Neuronal stem cell (in vitro differentiated cells): ENCODE measurements at regions not wholly inside any gene's neighbourhood (a gene's known extent, or its start where the extent isn't known, plus 50 kb on each side); places are given as distances from the start of the nearest gene placed in this dataset.

Experiments used
- DNase-seq: peaks from one replicate; pipeline ENCODE4 v3.0.0-alpha.2; 2013; ENCODE audit warnings: low spot score
- H2AFZ ChIP-seq: one replicate; pipeline ENCODE4 v1.6.1; 2013; ENCODE audit warnings: mild to moderate bottlenecking, low read length, inconsistent platforms
- H2AK5ac ChIP-seq: 2 replicates; pipeline ENCODE4 v1.6.1; 2013; ENCODE audit warnings: low read depth, mild to moderate bottlenecking, inconsistent platforms, low read length, moderate library complexity, mixed read lengths
- H2BK120ac ChIP-seq: 2 replicates; pipeline ENCODE4 v1.6.1; 2013; ENCODE audit warnings: low read depth, mild to moderate bottlenecking, inconsistent platforms, low read length, moderate library complexity, mixed read lengths
- H2BK12ac ChIP-seq: one replicate; pipeline ENCODE4 v1.6.1; 2013; ENCODE audit warnings: low read length, inconsistent platforms
- H2BK15ac ChIP-seq: 2 replicates; pipeline ENCODE4 v1.6.1; 2013; ENCODE audit warnings: mild to moderate bottlenecking, low read length, inconsistent platforms, mixed read lengths
- H2BK5ac ChIP-seq: one replicate; pipeline ENCODE4 v1.6.1; 2013; ENCODE audit warnings: inconsistent platforms, mild to moderate bottlenecking, low read length, moderate library complexity
- H3K14ac ChIP-seq: one replicate; pipeline ENCODE4 v1.6.1; 2013; ENCODE audit warnings: low read length, inconsistent platforms
- H3K18ac ChIP-seq: 2 replicates; pipeline ENCODE4 v1.6.1; 2013; ENCODE audit warnings: low read length, inconsistent platforms
- H3K23ac ChIP-seq: 2 replicates; pipeline ENCODE4 v1.6.1; 2013; ENCODE audit warnings: low read depth, mild to moderate bottlenecking, mixed read lengths, low read length, inconsistent platforms; ENCODE audit not compliant: poor library complexity
- H3K27ac ChIP-seq: replicated peaks from 3 replicates; pipeline ENCODE4 v1.5.1; 2013; ENCODE audit warnings: low read length, inconsistent platforms
- H3K27me3 ChIP-seq, 3 experiments: 2 replicates each; pipeline ENCODE4 v1.6.1; 2013; ENCODE audit warnings: low read length in 3 of 3, mild to moderate bottlenecking in 2 of 3, inconsistent platforms in 1 of 3, low read depth in 1 of 3, mixed read lengths in 1 of 3, moderate library complexity in 1 of 3; ENCODE audit not compliant: control insufficient read depth in 3 of 3, insufficient read depth in 3 of 3
- H3K36me3 ChIP-seq, 2 donors: replicated peaks in 1 of 2; 2 replicates each; pipeline ENCODE4 v1.6.1; 2013; ENCODE audit warnings: low read length in 2 of 2; ENCODE audit not compliant: control insufficient read depth in 2 of 2, insufficient read depth in 2 of 2
- H3K4ac ChIP-seq: 2 replicates; pipeline ENCODE4 v1.6.1; 2013; ENCODE audit warnings: inconsistent platforms, mild to moderate bottlenecking, low read length, moderate library complexity
- H3K4me1 ChIP-seq, 2 donors: 1 replicate in 1 of 2; 2 replicates in 1 of 2; pipeline ENCODE4 v1.6.1; 2013; ENCODE audit warnings: low read length in 2 of 2, low read depth in 1 of 2; ENCODE audit not compliant: control insufficient read depth in 2 of 2, insufficient read depth in 1 of 2
- H3K4me2 ChIP-seq: one replicate; pipeline ENCODE4 v1.6.1; 2013; ENCODE audit warnings: mild to moderate bottlenecking, low read length, inconsistent platforms; ENCODE audit not compliant: insufficient read depth, poor library complexity, severe bottlenecking
- H3K4me3 ChIP-seq, 2 donors: 2 replicates each; pipeline ENCODE4 v1.5.1; 2013; ENCODE audit warnings: low read length in 2 of 2, mild to moderate bottlenecking in 2 of 2, inconsistent platforms in 1 of 2, moderate library complexity in 1 of 2
- H3K79me1 ChIP-seq: one replicate; pipeline ENCODE4 v1.6.1; 2013; ENCODE audit warnings: low read depth, mild to moderate bottlenecking, inconsistent platforms, low read length, moderate library complexity
- H3K9ac ChIP-seq: one replicate; pipeline ENCODE4 v1.6.1; 2013; ENCODE audit warnings: mild to moderate bottlenecking, low read depth, low read length, inconsistent platforms; ENCODE audit not compliant: poor library complexity
- H3K9me3 ChIP-seq, 2 donors: replicated peaks in 1 of 2; 2 replicates each; pipeline versions ENCODE3 to v1.6.1; 2013; ENCODE audit warnings: low read length in 2 of 2, mild to moderate bottlenecking in 2 of 2, inconsistent platforms in 1 of 2, low read depth in 1 of 2, mixed read lengths in 1 of 2, moderate library complexity in 1 of 2; ENCODE audit not compliant: control insufficient read depth in 2 of 2, insufficient read depth in 1 of 2
- H4K8ac ChIP-seq: one replicate; pipeline ENCODE4 v1.6.1; 2013; ENCODE audit warnings: low read depth, mild to moderate bottlenecking, inconsistent platforms, low read length, moderate library complexity
- H4K91ac ChIP-seq: one replicate; pipeline ENCODE4 v1.6.1; 2013; ENCODE audit warnings: low read length, low read depth, mild to moderate bottlenecking, inconsistent platforms; ENCODE audit not compliant: poor library complexity
- WGBS, 2 donors: extraction: QIAGEN DNeasy Blood & Tissue Kit; methylation state at CpG; one replicate each; pipeline ENCODE4 v1.1.7; 2013; ENCODE audit warnings: missing lambda C conversion rate in 2 of 2, mixed read lengths in 1 of 2; ENCODE audit not compliant: insufficient read length in 2 of 2, insufficient replicate concordance in 1 of 2; ENCODE audit errors: extremely low coverage in 2 of 2; 5-methylcytosine and 5-hydroxymethylcytosine counted together

- peak overlapping the region; percentile 33 for H3K18ac ChIP-seq
- H3K79me1 ChIP-seq: no peaks in the 10 kb centered on the region
- no peak overlapping the region for H2BK12ac ChIP-seq
- no peaks in the 10 kb centered on the region for H3K9me3 ChIP-seq
- H3K4ac ChIP-seq: no peak overlapping the region
- H3K4me1 ChIP-seq: peaks cover 0 to 6% of the 10 kb centered on the region in 2 donors
- H4K8ac ChIP-seq: no peak overlapping the region
- no peak overlapping the region for H3K27ac ChIP-seq
- H2BK5ac ChIP-seq: no peak overlapping the region
- no peak overlapping the region for H3K4me2 ChIP-seq
- no peak for DNase-seq
- H2BK15ac ChIP-seq: no peak overlapping the region
- peak overlapping the region in 1 of 2 donors; percentile 54 for H3K4me3 ChIP-seq
- no peaks in the 10 kb centered on the region for H3K27me3 ChIP-seq
- no peaks in the 10 kb centered on the region for H3K36me3 ChIP-seq
- H3K9ac ChIP-seq: no peak overlapping the region
- no peak overlapping the region for H3K23ac ChIP-seq
- WGBS, 2 donors: no CpG with 5 or more reads among the region's 4 CpGs
- H3K14ac ChIP-seq: no peak overlapping the region
- H2AFZ ChIP-seq: no peak overlapping the region
- H4K91ac ChIP-seq: no peak overlapping the region
- no peak overlapping the region for H2BK120ac ChIP-seq
- no peak overlapping the region for H2AK5ac ChIP-seq
Measured at GRCh38 chr7:50959560-50959959, 176.9 kb upstream of the GRB10 start.

- Histone ChIP-seq H2BK120ac (no peak overlapping the region), H2BK12ac (no peak overlapping the region), H2AK5ac (no peak overlapping the region), H2BK15ac (no peak overlapping the region), H2AFZ (no peak overlapping the region), H3K27ac (no peak overlapping the region), H3K14ac (no peak overlapping the region), H3K36me3 (no peaks in the 10 kb centered on the region), H3K4me2 (no peak overlapping the region), H3K27me3 (no peaks in the 10 kb centered on the region), H4K91ac (no peak overlapping the region), H3K79me1 (no peaks in the 10 kb centered on the region), H3K9ac (no peak overlapping the region), H3K18ac (no peak overlapping the region), H3K4me3 (no peak overlapping the region), H4K8ac (no peak overlapping the region), H3K9me3 (no peaks in the 10 kb centered on the region), H3K23ac (no peak overlapping the region), H3K4me1 (peaks cover 0 to 7% of the 10 kb centered on the region in 2 donors), H2BK5ac (no peak overlapping the region), H3K4ac (no peak overlapping the region)
- no CpG with 5 or more reads among the region's 3 CpGs for whole genome bisulfite sequencing, 2 donors
- DNase-seq: no peak
Measured at GRCh38 chr7:50957855-50958254, 175.2 kb upstream of the GRB10 start.

GRCh38 chr7:50957431-50957830 is 174.7 kb upstream of the GRB10 start:
- Histone ChIP-seq H2AFZ (no peak overlapping the region), H3K4me2 (no peak overlapping the region), H2BK5ac (no peak overlapping the region), H3K14ac (no peak overlapping the region), H3K9me3 (no peaks in the 10 kb centered on the region), H3K4me3 (no peak overlapping the region), H3K23ac (no peak overlapping the region), H4K8ac (no peak overlapping the region), H2BK15ac (no peak overlapping the region), H3K18ac (no peak overlapping the region), H4K91ac (no peak overlapping the region), H3K27me3 (no peaks in the 10 kb centered on the region), H2BK120ac (no peak overlapping the region), H2BK12ac (no peak overlapping the region), H3K36me3 (no peaks in the 10 kb centered on the region), H2AK5ac (no peak overlapping the region), H3K79me1 (no peaks in the 10 kb centered on the region), H3K4me1 (peaks cover 0 to 6% of the 10 kb centered on the region in 2 donors), H3K27ac (no peak overlapping the region), H3K4ac (no peak overlapping the region), H3K9ac (no peak overlapping the region)
- WGBS, 2 donors: no CpG with 5 or more reads among the region's 6 CpGs
- no peak for DNase-seq

GRCh38 chr7:50956522-50957155 is 173.9 kb upstream of the GRB10 start:
- no peak overlapping the region for H3K4me3 ChIP-seq
- H3K14ac ChIP-seq: no peak overlapping the region
- H4K91ac ChIP-seq: no peak overlapping the region
- no peak overlapping the region for H2AK5ac ChIP-seq
- H2BK5ac ChIP-seq: no peak overlapping the region
- H3K9me3 ChIP-seq: no peaks in the 10 kb centered on the region
- WGBS, 2 donors: no CpG with 5 or more reads among the region's 8 CpGs
- no peak overlapping the region for H3K18ac ChIP-seq
- no peak overlapping the region for H2AFZ ChIP-seq
- DNase-seq: no peak
- no peak overlapping the region for H3K4ac ChIP-seq
- H3K4me2 ChIP-seq: no peak overlapping the region
- H3K36me3 ChIP-seq: no peaks in the 10 kb centered on the region
- H4K8ac ChIP-seq: no peak overlapping the region
- H2BK15ac ChIP-seq: no peak overlapping the region
- H3K79me1 ChIP-seq: no peaks in the 10 kb centered on the region
- H3K4me1 ChIP-seq: peaks cover 0 to 5% of the 10 kb centered on the region in 2 donors
- H3K9ac ChIP-seq: no peak overlapping the region
- no peaks in the 10 kb centered on the region for H3K27me3 ChIP-seq
- H3K27ac ChIP-seq: no peak overlapping the region
- no peak overlapping the region for H3K23ac ChIP-seq
- H2BK12ac ChIP-seq: no peak overlapping the region
- H2BK120ac ChIP-seq: no peak overlapping the region
